GM10248 (cell line): ENCODE measurements at regions not wholly inside any gene's neighbourhood (a gene's known extent, or its start where the extent isn't known, plus 50 kb on each side); places are given as distances from the start of the nearest gene placed in this dataset.

ENCODE experiments used
- CTCF ChIA-PET: fragments of 300-600 bp; sonication (Branson Sonifier 250); formaldehyde crosslinking; extraction: SDS; loops from one replicate; lab custom pipeline; 2021; ENCODE audit warnings: antibody characterized with exemption; lab: Yijun Ruan, JAX
- POLR2A ChIA-PET: fragments of 350-650 bp; sonication (Branson Sonifier 250); formaldehyde crosslinking; extraction: SDS; loops from one replicate; lab custom pipeline; 2020; ENCODE audit warnings: antibody characterized with exemption; lab: Yijun Ruan, JAX
- DNase-seq: peaks from one replicate; pipeline ENCODE4 v3.0.0; 2012; ENCODE audit errors: extremely low spot score
- TF ChIP-seq, protein P1 (sequence below): IDR thresholded peaks from 2 replicates; pipeline ENCODE4 v1.5.1; 2012; ENCODE audit warnings: mild to moderate bottlenecking, low read depth; ENCODE audit errors: extremely low read depth, missing control alignments, control extremely low read depth

DNA sequence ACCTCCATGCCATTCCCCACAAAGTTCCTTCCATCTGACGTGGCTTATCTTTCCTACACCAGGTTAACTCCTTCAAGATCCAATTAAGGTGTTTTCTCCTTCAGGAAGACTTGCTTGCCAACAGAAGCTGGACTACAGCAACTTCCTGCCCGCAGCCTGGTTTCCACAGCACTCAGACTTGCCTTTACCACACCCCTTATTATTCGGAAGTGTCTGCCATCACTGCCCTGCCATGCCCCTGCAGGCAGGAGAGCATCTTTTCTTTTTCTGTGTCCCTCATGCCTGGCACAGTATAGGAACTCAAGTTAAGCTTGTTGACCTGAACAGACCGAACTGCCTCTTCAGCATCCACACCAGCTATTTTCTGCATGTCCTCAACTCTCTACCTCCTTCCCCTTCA is 168.0 kb downstream of the FOXO1 start:
- TF ChIP-seq, protein P1, sequence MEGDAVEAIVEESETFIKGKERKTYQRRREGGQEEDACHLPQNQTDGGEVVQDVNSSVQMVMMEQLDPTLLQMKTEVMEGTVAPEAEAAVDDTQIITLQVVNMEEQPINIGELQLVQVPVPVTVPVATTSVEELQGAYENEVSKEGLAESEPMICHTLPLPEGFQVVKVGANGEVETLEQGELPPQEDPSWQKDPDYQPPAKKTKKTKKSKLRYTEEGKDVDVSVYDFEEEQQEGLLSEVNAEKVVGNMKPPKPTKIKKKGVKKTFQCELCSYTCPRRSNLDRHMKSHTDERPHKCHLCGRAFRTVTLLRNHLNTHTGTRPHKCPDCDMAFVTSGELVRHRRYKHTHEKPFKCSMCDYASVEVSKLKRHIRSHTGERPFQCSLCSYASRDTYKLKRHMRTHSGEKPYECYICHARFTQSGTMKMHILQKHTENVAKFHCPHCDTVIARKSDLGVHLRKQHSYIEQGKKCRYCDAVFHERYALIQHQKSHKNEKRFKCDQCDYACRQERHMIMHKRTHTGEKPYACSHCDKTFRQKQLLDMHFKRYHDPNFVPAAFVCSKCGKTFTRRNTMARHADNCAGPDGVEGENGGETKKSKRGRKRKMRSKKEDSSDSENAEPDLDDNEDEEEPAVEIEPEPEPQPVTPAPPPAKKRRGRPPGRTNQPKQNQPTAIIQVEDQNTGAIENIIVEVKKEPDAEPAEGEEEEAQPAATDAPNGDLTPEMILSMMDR = no peak
- CTCF ChIA-PET = no interaction called here
- DNase-seq = no peak
- POLR2A ChIA-PET = no interaction called here

GRCh38 chr13:40502236-40502635 is 164.2 kb downstream of the FOXO1 start:
- DNase-seq = no peak
- ChIA-PET CTCF (interaction anchor here (1.4 to 3.6 kb wide), 2 partner anchors 11 to 29 kb away, joined by 4 to 18 read pairs; no protein-coding TSS in a partner anchor), POLR2A (interaction anchor here (0.6 kb wide), 1 partner anchor 433 kb away, joined by 3 read pairs; no protein-coding TSS in a partner anchor)
- TF ChIP-seq, protein P1 = no peak

DNA sequence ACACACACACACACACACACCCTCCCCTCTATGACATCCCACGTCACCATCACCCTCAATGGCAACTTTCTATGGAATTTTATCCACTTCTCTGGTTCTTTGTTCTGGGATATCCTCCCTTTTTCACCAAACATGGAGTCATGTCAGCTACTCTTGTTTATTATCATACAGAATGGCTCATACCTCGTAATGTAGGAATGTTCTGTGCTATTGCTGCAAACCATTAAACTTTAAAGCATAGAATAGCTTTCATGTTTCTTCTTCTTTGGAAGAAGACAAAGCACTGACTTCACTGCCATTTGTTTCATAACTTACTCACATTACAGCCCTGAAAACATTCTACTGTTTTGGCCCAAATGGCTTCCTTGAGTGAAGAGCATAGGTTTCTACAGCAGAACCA is 163.4 kb downstream of the FOXO1 start:
- DNase-seq = no peak
- POLR2A ChIA-PET = interaction anchor here (0.6 kb wide), 1 partner anchor 434 kb away, joined by 3 read pairs; no protein-coding TSS in a partner anchor
- CTCF ChIA-PET = interaction anchor here (1.2 to 3.6 kb wide), 4 partner anchors 10 to 165 kb away, joined by 3 to 18 read pairs (median 4); no protein-coding TSS in a partner anchor
- TF ChIP-seq, protein P1 = no peak

GRCh38 chr13:40503966-40504591 is 162.4 kb downstream of the FOXO1 start:
- ChIA-PET CTCF (interaction anchor here (1.4 to 3.6 kb wide), 3 partner anchors 9 to 164 kb away, joined by 3 to 18 read pairs (median 3); no protein-coding TSS in a partner anchor), POLR2A (no interaction called here)
- DNase-seq = no peak
- TF ChIP-seq, protein P1 = no peak

DNA sequence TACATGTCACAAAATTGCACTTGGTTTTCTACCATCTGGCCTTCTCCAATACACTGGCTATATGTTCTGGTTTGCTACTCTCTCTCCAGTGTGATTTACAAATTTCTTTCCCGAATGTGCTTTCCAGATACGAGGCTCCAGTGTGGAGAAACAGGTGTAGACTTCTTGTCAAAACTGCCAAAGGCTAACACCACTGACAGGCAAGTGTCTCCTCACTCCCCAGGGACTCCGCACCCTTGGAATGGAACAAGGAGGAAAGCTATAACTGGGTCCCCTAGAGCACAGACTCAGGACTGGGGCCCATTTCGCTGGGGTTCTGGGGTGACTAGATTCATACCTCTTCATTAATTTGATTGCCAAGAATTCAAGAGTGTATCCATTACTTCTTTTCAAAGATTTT is 161.8 kb downstream of the FOXO1 start:
- ChIA-PET POLR2A (no interaction called here), CTCF (interaction anchor here (1.5 to 1.6 kb wide), 2 partner anchors 9 to 11 kb away, joined by 3 read pairs; no protein-coding TSS in a partner anchor)
- DNase-seq = no peak
- TF ChIP-seq, protein P1 = no peak

DNA sequence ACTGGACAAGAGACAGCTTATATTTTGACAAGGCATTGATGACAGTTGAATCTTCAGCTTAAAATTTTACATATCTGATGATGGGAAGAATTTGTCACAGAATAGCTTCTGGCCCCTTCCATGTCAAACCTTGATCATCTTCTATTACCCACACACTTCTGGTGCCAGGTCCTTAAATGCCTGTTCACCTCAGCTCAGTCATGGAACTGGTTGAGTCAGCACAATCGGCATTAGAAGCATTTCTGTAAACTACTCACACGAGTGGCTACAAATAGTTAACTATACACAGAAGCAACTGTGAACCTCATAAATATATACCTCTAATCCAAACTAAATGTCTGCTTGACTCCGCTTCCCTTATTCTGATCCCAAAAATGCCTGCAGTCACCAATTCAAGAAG is 161.2 kb downstream of the FOXO1 start:
- DNase-seq = no peak
- TF ChIP-seq, protein P1 = no peak
- ChIA-PET CTCF (interaction anchor here (1.5 to 1.6 kb wide), 2 partner anchors 9 to 10 kb away, joined by 3 read pairs; no protein-coding TSS in a partner anchor), POLR2A (no interaction called here)
